AG09309 (cell line): ENCODE measurements at regions not wholly inside any gene's neighbourhood (a gene's known extent, or its start where the extent isn't known, plus 50 kb on each side); places are given as distances from the start of the nearest gene placed in this dataset.

ENCODE experiments used
- DNase-seq: peaks from one replicate; pipeline ENCODE4 v3.0.0-alpha.2; 2010; ENCODE audit warnings: low read depth
- H3K4me3 ChIP-seq: 2 replicates; pipeline ENCODE4 v1.5.1; 2011; ENCODE audit warnings: mild to moderate bottlenecking, low read depth, low read length, moderate library complexity; ENCODE audit not compliant: control insufficient read depth
- TF ChIP-seq, protein P1 (sequence below): IDR thresholded peaks from 2 replicates; pipeline ENCODE4 v1.5.1; 2011; ENCODE audit warnings: mild to moderate bottlenecking, low read depth, low read length, inconsistent platforms; ENCODE audit not compliant: insufficient read depth, control insufficient read depth; ENCODE audit errors: missing control alignments

DNA sequence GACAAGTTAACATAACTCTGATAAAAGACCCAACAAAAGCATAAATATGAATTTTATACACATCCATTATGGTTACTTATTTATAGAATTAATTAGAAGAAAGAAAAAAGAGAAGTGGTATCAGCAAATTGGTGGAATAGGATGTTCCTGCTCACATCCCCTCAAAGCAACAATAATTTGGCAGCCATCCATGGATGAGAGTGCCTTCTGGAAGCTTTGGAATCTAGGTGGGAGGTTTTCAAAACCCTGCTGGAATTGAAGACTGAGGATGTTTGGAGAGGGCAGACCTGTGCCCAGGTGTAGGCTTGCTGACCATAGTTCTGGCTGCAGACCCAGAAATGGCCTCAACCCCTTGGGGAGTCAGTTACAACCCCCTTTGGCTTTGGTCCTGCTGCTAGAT, 91.2 kb downstream of the EDEM1 start:
- no peak overlapping the region for H3K4me3 ChIP-seq
- TF ChIP-seq, protein P1, sequence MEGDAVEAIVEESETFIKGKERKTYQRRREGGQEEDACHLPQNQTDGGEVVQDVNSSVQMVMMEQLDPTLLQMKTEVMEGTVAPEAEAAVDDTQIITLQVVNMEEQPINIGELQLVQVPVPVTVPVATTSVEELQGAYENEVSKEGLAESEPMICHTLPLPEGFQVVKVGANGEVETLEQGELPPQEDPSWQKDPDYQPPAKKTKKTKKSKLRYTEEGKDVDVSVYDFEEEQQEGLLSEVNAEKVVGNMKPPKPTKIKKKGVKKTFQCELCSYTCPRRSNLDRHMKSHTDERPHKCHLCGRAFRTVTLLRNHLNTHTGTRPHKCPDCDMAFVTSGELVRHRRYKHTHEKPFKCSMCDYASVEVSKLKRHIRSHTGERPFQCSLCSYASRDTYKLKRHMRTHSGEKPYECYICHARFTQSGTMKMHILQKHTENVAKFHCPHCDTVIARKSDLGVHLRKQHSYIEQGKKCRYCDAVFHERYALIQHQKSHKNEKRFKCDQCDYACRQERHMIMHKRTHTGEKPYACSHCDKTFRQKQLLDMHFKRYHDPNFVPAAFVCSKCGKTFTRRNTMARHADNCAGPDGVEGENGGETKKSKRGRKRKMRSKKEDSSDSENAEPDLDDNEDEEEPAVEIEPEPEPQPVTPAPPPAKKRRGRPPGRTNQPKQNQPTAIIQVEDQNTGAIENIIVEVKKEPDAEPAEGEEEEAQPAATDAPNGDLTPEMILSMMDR, result no peak
- no peak for DNase-seq

- TF ChIP-seq, protein P1, result no peak
- no peak for DNase-seq
- no peak overlapping the region for H3K4me3 ChIP-seq
These were observed 95.2 kb downstream of the EDEM1 start for GRCh38 chr3:5282703-5283102.

- TF ChIP-seq, protein P1, result no peak
- no peak for DNase-seq
- H3K4me3 ChIP-seq, result no peak overlapping the region
These were observed 97.9 kb downstream of the EDEM1 start for GRCh38 chr3:5285439-5285838.

DNA sequence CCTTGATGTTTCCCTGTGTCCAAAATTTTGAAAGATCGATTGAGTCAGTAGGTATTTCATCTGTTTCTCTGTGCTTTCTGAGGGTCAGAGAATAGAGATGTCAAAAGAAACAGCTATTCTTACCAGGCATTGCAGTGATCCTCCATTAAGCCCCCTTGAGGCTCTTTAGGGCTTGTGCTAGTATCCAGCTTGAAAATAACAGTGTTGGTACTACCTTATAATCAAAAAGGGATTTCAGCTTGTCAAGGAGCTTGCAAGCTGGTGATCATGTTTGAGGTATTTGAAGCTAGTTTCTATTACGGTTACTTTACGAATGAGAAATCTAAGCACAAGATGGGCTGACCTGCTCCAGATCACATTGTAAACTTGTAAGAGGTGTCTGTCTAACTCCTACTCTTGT, 103.4 kb downstream of the EDEM1 start:
- TF ChIP-seq, protein P1, result no peak
- no peak overlapping the region for H3K4me3 ChIP-seq
- no peak for DNase-seq

- H3K4me3 ChIP-seq, result no peak overlapping the region
- TF ChIP-seq, protein P1, result no peak
- DNase-seq, result no peak
These were observed 105.0 kb downstream of the EDEM1 start for GRCh38 chr3:5292512-5292911.

DNA sequence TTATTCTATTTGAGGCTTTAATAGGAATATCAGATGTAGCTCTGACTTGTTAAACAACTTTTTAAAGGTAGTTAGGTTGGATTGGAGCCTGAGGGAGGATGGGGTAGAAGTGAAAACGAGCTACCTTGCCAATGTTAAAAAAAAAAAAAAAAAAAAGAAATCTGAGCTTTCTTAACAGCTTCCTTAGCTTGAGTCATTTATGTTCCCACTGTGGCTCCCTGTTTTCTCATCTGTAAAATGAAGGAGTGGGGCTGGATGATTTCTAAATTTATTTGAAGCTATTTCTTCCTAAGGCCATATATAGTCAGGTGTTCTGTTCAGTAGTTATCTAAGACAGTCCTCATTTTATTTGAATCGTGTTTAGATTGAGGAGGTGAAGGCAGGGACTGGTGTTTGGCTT, 105.7 kb downstream of the EDEM1 start:
- H3K4me3 ChIP-seq, result no peak overlapping the region
- TF ChIP-seq, protein P1, result no peak
- DNase-seq, result no peak

DNA sequence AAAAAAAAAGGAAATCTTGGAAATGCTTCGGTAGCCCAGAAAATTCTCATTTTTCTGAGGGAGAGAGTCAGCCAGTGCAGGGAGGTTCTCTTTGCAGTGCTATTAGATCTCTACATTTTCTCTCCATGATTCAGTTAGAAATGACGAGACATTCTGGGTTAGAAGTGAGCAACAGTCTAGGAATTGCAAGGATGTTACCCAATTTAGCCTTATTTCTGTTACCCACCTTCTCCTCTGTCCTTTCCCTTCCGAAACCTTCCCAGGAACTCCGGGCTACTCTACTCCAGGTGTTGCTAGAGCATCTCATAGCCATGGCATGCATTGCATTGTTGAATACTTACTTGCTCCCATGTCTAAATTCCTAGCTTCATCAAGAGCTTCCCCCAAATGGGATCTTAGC, 106.8 kb downstream of the EDEM1 start:
- no peak for DNase-seq
- TF ChIP-seq, protein P1, result no peak
- H3K4me3 ChIP-seq, result no peak overlapping the region
